ENCODE measurements at regions not wholly inside any gene's neighbourhood (a gene's known extent, or its start where the extent isn't known, plus 50 kb on each side); places are given as distances from the start of the nearest gene placed in this dataset.

DNA sequence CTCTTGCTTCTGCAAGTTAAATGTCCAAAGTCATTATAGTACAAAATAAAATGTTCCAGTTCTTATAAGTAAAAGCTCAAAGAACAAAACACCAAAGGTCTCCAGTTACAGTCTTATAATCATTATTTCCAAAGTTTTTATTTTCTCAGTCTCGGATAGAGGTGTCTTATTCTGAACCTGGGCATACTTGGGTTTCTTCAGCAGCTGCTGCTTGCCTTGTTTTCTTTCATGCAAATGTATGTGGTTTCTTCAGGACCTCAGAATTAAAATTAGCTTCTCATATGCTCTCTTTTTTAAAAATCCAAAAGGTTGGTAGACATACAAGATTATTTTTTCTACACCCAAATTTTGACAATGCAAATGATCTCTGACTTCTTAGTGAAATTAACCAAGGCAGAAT is 383.0 kb downstream of the METTL4 start:
- no peak for DNase-seq (ENCODE audit: low read depth)
- H3K4me3 ChIP-seq (ENCODE audit: low read depth, low read length) = no peak overlapping the region
- TF ChIP-seq, protein P1, sequence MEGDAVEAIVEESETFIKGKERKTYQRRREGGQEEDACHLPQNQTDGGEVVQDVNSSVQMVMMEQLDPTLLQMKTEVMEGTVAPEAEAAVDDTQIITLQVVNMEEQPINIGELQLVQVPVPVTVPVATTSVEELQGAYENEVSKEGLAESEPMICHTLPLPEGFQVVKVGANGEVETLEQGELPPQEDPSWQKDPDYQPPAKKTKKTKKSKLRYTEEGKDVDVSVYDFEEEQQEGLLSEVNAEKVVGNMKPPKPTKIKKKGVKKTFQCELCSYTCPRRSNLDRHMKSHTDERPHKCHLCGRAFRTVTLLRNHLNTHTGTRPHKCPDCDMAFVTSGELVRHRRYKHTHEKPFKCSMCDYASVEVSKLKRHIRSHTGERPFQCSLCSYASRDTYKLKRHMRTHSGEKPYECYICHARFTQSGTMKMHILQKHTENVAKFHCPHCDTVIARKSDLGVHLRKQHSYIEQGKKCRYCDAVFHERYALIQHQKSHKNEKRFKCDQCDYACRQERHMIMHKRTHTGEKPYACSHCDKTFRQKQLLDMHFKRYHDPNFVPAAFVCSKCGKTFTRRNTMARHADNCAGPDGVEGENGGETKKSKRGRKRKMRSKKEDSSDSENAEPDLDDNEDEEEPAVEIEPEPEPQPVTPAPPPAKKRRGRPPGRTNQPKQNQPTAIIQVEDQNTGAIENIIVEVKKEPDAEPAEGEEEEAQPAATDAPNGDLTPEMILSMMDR (IDR thresholded peaks at IDR 0.05; ENCODE audit: control insufficient read depth, extremely low read depth, insufficient read depth) = no peak

DNA sequence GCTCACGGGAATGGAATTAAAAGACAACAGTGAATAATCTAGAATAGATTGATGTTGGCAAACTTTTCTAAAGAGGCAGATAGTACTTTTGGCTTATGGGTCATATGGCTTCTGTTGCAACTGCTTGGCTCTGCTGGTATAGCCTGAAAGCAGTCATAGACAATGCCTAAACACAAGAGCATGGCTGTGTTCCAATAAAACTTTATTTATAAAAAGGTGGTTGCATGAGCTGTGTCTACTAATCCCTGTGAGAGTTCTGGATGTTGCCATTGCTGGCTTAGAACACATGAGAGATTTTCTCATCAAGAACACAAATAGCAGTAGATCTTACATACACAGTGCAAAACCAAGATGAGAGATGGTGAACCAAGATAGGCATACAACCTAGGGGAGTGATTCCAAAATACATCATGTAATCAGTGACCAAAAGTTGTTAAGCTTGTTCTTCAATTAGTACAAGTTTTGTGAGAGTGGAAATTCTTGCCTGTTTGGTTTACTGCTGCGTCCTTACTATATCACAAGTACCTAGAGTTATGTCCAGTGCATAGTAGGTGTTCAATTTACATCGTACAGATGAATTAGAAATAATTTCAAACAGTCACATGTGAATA is 380.0 kb downstream of the METTL4 start:
- H3K4me3 ChIP-seq (ENCODE audit: low read depth, low read length) = no peak overlapping the region
- DNase-seq (ENCODE audit: low read depth) = peak; percentile 82
- TF ChIP-seq, protein P1 (IDR thresholded peaks at IDR 0.05; ENCODE audit: control insufficient read depth, extremely low read depth, insufficient read depth) = no peak

DNA sequence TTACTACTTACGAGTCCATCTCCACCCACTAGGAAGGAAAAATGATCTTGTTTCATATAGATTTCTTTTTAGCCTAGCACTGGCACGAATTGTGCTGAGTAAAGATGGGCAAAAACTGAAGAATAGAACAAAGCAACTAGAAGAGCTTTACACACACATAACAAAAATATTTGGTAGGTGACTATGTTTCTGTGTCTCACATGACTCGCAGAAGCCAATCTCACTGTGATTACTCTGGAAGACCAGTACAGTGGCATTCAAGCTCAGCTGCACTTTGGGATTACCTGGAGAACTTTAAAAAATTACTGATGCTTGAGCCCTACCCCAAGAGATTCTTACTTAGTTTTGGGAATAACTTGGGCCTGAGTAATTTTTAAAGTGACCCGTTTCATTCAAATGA is 378.7 kb downstream of the METTL4 start:
- H3K4me3 ChIP-seq (ENCODE audit: low read depth, low read length) = no peak overlapping the region
- TF ChIP-seq, protein P1 (IDR thresholded peaks at IDR 0.05; ENCODE audit: control insufficient read depth, extremely low read depth, insufficient read depth) = no peak
- DNase-seq (ENCODE audit: low read depth) = no peak

DNA sequence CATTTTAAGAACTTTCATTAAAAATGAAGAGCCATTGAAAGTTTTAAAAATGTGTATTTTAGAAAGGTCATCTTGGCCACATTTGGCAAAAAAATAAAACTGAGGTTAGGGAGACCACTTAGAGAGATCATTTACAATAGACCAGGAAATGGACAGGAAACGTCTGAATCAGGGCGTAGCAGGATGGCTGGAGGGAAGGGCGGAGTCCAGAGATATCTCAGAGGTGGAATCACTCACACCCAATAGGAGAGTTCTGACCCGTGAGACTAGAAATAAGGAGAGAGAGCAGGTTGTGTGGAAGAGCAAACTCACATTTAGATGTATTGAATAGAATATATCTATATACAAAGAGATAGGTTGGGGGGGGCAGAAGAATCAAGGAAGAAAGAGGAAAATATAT is 373.4 kb downstream of the METTL4 start:
- H3K4me3 ChIP-seq (ENCODE audit: low read depth, low read length) = no peak overlapping the region
- TF ChIP-seq, protein P1 (IDR thresholded peaks at IDR 0.05; ENCODE audit: control insufficient read depth, extremely low read depth, insufficient read depth) = no peak
- DNase-seq (ENCODE audit: low read depth) = no peak

DNA sequence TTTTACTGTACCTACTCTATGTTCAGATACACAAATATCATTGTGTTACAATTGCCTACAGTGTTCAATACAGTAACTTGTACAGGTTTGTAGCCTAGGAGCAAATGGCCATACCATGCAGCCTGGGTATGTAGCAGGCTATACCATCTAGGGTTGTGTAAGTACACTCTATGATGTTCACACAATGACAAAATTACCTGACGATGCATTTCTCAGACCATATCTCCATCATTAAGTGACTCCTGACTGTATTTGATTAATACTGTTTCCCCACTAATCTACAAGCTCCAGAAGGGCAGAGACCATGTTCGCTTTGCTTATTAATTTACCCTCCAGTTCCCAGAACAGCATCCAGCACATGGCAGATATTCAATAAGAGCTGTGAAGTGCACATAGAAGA is 372.2 kb downstream of the METTL4 start:
- DNase-seq (ENCODE audit: low read depth) = no peak

DNA sequence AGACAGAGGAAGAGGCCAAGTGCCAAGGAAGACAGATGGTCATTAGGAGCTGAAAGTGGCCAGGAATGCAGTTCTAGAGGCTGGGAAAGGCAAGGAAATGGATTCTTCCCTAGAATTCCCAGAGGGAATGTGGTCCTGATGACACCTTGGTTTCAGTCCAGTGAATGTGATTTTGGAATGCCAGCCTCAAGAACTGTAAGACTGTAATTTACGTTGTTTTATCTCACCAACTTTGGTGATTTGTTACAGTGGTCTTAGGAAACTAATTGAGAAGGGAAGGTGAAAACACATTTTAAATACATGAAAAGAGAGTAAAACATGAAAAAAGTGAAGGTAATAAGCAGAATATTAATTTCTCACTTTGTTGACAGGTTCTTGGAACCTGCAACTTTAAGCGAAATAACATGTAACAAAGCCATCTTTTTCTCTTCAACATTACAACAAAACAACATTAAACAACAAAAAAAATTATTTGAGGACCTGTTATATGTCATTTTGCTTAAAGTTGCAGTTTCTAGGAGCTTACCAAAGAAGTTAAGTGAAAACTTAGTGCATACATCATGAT is 370.2 kb downstream of the METTL4 start:
- TF ChIP-seq, protein P1 (IDR thresholded peaks at IDR 0.05; ENCODE audit: control insufficient read depth, extremely low read depth, insufficient read depth) = no peak
- no peak overlapping the region for H3K4me3 ChIP-seq (ENCODE audit: low read depth, low read length)
- DNase-seq (ENCODE audit: low read depth) = no peak

More for the DNA sequence above, 372.2 kb downstream of the METTL4 start:
- TF ChIP-seq, protein P1 (IDR thresholded peaks at IDR 0.05; ENCODE audit: control insufficient read depth, extremely low read depth, insufficient read depth) = no peak
- no peak overlapping the region for H3K4me3 ChIP-seq (ENCODE audit: low read depth, low read length)

DNA sequence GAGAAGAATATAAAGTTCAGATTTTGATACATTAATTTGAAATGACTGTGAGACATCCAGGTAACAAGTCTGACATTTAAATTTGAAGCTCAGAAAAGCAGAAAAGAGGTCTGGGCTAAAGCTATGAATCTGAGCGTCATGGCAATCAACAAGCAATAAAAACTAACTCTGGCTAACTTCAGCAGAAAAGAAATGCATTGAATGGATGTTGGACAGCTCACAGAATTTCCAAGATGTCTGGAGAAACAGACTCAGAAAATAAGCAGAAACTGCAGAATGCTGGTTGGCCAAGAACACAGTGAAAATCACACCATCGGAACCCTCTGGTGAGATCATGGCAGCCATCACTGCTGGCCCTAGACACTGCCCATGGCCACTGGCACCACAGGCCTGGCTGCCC is 366.6 kb downstream of the METTL4 start:
- H3K4me3 ChIP-seq (ENCODE audit: low read depth, low read length) = no peak overlapping the region
- TF ChIP-seq, protein P1 (IDR thresholded peaks at IDR 0.05; ENCODE audit: control insufficient read depth, extremely low read depth, insufficient read depth) = no peak
- no peak for DNase-seq (ENCODE audit: low read depth)
